Epithelial cell of esophagus (primary cell): ENCODE measurements at regions not wholly inside any gene's neighbourhood (a gene's known extent, or its start where the extent isn't known, plus 50 kb on each side); places are given as distances from the start of the nearest gene placed in this dataset.

Experiments
- DNase-seq: peaks from one replicate; pipeline ENCODE4 v3.0.0; 2010; ENCODE audit warnings: low read depth
- H3K4me3 ChIP-seq: 2 replicates; pipeline ENCODE4 v1.5.1; 2011; ENCODE audit warnings: mild to moderate bottlenecking, low read length, control low read depth
- TF ChIP-seq, protein P1 (sequence below): IDR thresholded peaks from 2 replicates; pipeline ENCODE4 v1.5.1; 2011; ENCODE audit warnings: low read depth, mild to moderate bottlenecking, low read length, control low read depth, inconsistent platforms; ENCODE audit not compliant: insufficient read depth; ENCODE audit errors: missing control alignments

DNA sequence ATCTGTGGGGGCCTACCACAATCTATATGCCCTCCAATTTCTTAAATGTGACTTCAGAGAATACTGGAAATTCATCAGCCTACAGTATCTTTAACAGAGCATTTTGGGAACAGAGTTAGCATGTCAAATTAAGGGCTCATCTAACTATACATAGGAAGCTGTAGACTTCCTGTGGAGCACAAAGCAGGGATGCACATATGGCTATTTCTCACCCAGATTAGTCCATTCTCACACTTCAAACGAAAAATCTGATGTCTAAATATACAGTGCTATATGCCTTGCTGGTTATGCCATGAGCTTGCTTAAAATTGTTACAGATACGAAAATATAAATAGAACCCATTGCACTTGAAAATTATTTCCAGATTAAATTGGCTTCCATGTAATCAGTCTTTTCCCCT lies 1922.8 kb downstream of the MRPL39 start:
- TF ChIP-seq, protein P1, sequence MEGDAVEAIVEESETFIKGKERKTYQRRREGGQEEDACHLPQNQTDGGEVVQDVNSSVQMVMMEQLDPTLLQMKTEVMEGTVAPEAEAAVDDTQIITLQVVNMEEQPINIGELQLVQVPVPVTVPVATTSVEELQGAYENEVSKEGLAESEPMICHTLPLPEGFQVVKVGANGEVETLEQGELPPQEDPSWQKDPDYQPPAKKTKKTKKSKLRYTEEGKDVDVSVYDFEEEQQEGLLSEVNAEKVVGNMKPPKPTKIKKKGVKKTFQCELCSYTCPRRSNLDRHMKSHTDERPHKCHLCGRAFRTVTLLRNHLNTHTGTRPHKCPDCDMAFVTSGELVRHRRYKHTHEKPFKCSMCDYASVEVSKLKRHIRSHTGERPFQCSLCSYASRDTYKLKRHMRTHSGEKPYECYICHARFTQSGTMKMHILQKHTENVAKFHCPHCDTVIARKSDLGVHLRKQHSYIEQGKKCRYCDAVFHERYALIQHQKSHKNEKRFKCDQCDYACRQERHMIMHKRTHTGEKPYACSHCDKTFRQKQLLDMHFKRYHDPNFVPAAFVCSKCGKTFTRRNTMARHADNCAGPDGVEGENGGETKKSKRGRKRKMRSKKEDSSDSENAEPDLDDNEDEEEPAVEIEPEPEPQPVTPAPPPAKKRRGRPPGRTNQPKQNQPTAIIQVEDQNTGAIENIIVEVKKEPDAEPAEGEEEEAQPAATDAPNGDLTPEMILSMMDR: no peak
- H3K4me3 ChIP-seq: no peak overlapping the region
- DNase-seq: no peak

DNA sequence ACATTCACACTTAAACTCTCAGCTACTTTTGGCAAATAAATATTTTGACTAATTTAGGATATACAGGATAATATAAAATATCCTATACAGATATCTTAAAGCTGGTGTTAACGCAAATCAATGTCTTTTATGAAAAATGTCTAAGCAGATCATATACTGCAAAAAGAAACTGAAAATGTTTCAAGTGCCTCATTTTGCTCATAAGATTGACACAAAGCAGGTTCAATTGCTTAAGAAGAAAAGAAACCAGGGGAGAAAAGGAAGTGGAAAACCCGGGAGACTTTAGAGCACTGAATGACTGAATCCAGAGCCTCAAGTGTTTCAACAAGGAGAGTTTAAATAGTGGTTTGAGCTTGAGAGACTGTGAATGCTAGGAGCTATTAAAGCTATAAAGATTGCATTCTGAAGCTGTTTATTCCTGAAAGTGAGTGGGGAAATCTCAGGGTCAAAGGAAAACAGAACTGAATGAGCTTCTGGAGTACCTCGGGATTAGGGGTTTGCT lies 1943.0 kb downstream of the MRPL39 start:
- TF ChIP-seq, protein P1: no peak
- DNase-seq: no peak

DNA sequence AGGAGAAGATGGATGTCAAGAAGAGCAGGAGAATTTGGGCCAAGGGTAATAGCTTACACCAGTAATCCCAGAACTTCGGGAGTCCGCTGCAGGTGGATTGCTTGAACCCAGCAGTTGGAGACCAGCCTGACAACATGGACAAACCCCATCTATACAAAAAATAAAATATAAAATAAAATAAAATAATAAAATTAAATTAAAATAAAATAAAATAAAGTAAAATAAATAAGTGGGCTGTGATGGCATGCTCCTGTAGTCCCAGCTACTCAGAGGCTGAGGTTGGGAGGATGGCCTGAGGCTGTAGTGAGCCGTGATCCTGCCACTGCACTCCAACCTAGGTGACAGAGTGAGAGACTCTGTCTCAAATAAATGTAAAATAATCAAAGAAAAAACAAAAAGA lies 1946.7 kb downstream of the MRPL39 start:
- DNase-seq: no peak
- H3K4me3 ChIP-seq: no peak overlapping the region

More for the DNA sequence above, 1943.0 kb downstream of the MRPL39 start:
- no peak overlapping the region for H3K4me3 ChIP-seq

DNA sequence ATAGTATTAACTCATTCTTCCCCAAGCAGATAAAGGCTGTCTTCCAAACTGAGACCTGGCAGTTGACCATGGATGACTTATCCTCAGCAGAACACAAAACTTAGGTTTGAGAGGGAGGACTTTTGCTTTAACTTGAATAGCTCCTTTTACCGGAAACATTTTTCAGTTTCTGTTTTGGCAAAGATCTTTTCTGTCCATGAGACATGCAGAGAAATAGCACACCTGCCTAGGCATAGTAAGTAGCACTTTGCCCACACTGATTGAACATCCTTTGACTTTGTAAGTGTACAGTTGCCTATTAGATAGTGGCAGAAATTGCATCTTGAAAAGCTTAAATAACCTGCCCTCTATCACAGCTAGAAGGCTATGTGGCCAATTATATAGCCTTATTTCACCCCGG lies 1962.5 kb downstream of the MRPL39 start:
- TF ChIP-seq, protein P1: no peak
- DNase-seq: no peak
- no peak overlapping the region for H3K4me3 ChIP-seq

More for the DNA sequence above, 1946.7 kb downstream of the MRPL39 start:
- TF ChIP-seq, protein P1: no peak

DNA sequence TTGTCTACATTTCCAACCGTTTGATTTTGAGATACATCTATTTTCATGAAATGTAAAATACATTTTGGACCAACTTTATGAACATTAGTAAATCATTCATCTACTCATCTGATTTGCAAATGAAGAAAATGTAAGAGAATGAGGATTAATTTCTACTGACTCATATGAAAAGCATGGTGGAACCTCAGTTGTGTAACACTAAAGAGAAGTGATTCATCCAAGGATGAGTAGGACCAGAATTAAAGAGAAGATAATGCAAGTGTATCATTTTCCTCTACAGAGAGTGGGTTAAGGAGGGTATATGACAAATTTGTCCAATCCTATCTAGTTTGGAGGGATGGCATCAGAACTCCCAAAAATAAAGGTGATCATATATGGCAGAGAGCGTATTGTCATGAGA lies 1967.6 kb downstream of the MRPL39 start:
- no peak overlapping the region for H3K4me3 ChIP-seq
- peak; percentile 14 for DNase-seq
- TF ChIP-seq, protein P1: no peak

DNA sequence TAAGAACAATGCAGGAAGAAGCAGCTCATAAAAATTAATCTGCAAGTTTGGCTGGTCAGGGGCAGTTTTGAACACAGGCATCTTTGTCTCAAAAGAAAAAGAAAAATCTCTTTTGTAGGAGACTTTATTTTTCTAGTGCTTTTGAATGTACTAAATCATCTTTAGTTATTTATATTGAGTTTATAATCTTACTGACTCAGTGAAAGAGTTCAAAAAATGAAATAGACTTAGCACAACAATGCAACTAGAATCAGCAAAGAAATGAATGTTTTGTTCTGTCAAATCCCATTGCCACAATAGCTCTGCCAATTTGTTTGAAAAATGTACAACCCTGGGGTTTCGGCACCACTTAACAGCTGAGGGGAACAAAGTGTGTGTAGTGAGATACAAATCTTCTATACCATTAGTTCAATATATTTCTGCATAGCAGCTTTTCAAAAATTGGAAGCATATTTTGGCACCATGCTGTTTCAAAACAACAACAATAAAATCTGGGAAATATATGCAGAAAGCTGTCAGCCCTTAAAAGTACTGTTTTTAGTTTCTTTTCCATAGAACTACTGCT lies 1969.1 kb downstream of the MRPL39 start:
- TF ChIP-seq, protein P1: no peak
- no peak for DNase-seq
- no peak overlapping the region for H3K4me3 ChIP-seq

DNA sequence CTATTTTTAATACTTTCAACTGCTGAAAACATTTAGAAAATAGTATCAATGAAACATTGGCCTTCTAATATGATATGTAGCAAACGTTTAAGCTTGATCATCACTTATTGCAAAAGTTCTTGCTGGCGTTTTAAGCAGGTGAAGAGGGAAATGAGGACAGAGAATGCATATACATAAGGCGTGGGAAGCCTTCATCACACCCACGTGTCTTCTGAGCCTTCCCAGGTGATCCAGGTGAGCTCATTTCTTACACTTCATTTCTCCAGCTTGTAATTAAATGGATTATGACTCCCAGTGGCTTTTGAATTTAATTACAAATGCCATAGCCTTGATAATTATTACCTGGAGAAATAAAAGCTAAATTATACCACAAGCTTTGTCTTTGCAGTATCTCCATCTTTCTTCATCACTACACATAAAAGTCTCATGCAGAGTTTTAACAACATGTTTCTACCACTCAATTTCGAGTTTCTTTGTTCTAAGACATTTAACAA lies 1973.8 kb downstream of the MRPL39 start:
- no peak for DNase-seq
- TF ChIP-seq, protein P1: no peak

More for the DNA sequence above, 1973.8 kb downstream of the MRPL39 start:
- no peak overlapping the region for H3K4me3 ChIP-seq
